Endothelial cell (in vitro differentiated cells): ENCODE measurements at regions not wholly inside any gene's neighbourhood (a gene's known extent, or its start where the extent isn't known, plus 50 kb on each side); places are given as distances from the start of the nearest gene placed in this dataset.

Experiments used
- DNase-seq: peaks from one replicate; pipeline ENCODE4 v3.0.0; 2021; ENCODE audit warnings: low spot score
- H3K27ac Mint-ChIP-seq: one replicate; pipeline ENCODE4 v1.8.0; 2021; ENCODE audit warnings: mixed read lengths, inconsistent platforms; ENCODE audit not compliant: unreplicated experiment
- H3K27me3 Mint-ChIP-seq: one replicate; pipeline ENCODE4 v1.8.0; 2021; ENCODE audit warnings: mild to moderate bottlenecking, moderate library complexity, mixed read lengths, inconsistent platforms; ENCODE audit not compliant: unreplicated experiment
- H3K36me3 Mint-ChIP-seq: one replicate; pipeline ENCODE4 v1.8.0; 2021; ENCODE audit warnings: mild to moderate bottlenecking, low read depth, mixed read lengths, inconsistent platforms; ENCODE audit not compliant: unreplicated experiment
- H3K4me1 Mint-ChIP-seq: one replicate; pipeline ENCODE4 v1.8.0; 2021; ENCODE audit warnings: mild to moderate bottlenecking, mixed read lengths, inconsistent platforms; ENCODE audit not compliant: unreplicated experiment
- H3K4me3 Mint-ChIP-seq: one replicate; pipeline ENCODE4 v1.8.0; 2021; ENCODE audit warnings: mild to moderate bottlenecking, mixed read lengths, inconsistent platforms; ENCODE audit not compliant: unreplicated experiment
- H3K9me3 Mint-ChIP-seq: one replicate; pipeline ENCODE4 v1.8.0; 2021; ENCODE audit warnings: mixed read lengths, inconsistent platforms; ENCODE audit not compliant: unreplicated experiment
- CTCF ChIP-seq: fragments of 200-600 bp; sonication (generic); IDR thresholded peaks from one replicate; pipeline ENCODE4 v1.5.0; 2021; ENCODE audit warnings: antibody characterized with exemption; ENCODE audit not compliant: unreplicated experiment

GRCh38 chr9:12916042-12916441 is 141.2 kb downstream of the LURAP1L start:
- no peaks in the 10 kb centered on the region for H3K27me3 Mint-ChIP-seq
- no peaks in the 10 kb centered on the region for H3K9me3 Mint-ChIP-seq
- DNase-seq: no peak
- TF ChIP-seq CTCF: no peak
- no peaks in the 10 kb centered on the region for H3K36me3 Mint-ChIP-seq
- H3K27ac Mint-ChIP-seq: no peak overlapping the region
- H3K4me1 Mint-ChIP-seq: no peaks in the 10 kb centered on the region
- H3K4me3 Mint-ChIP-seq: no peak overlapping the region

GRCh38 chr9:12920437-12920836 is 145.6 kb downstream of the LURAP1L start:
- H3K36me3 Mint-ChIP-seq: no peaks in the 10 kb centered on the region
- H3K4me3 Mint-ChIP-seq: no peak overlapping the region
- H3K27ac Mint-ChIP-seq: no peak overlapping the region
- H3K9me3 Mint-ChIP-seq: no peaks in the 10 kb centered on the region
- no peak for TF ChIP-seq CTCF
- H3K27me3 Mint-ChIP-seq: no peaks in the 10 kb centered on the region
- no peaks in the 10 kb centered on the region for H3K4me1 Mint-ChIP-seq
- no peak for DNase-seq

- Mint-ChIP-seq H3K27me3 (no peaks in the 10 kb centered on the region), H3K9me3 (no peaks in the 10 kb centered on the region), H3K27ac (no peak overlapping the region), H3K4me1 (no peaks in the 10 kb centered on the region), H3K4me3 (no peak overlapping the region), H3K36me3 (no peaks in the 10 kb centered on the region)
- no peak for TF ChIP-seq CTCF
- no peak for DNase-seq
Observed at GRCh38 chr9:12921621-12922020, 146.8 kb downstream of the LURAP1L start.

- DNase-seq: no peak
- Mint-ChIP-seq H3K27me3 (no peaks in the 10 kb centered on the region), H3K4me1 (no peaks in the 10 kb centered on the region), H3K36me3 (no peaks in the 10 kb centered on the region), H3K27ac (no peak overlapping the region), H3K4me3 (no peak overlapping the region), H3K9me3 (no peaks in the 10 kb centered on the region)
- TF ChIP-seq CTCF: no peak
Observed at GRCh38 chr9:12922224-12922866, 147.5 kb downstream of the LURAP1L start.

- Mint-ChIP-seq H3K4me1 (peaks cover 3% of the 10 kb centered on the region), H3K36me3 (no peaks in the 10 kb centered on the region), H3K27me3 (no peaks in the 10 kb centered on the region), H3K4me3 (no peak overlapping the region), H3K27ac (no peak overlapping the region), H3K9me3 (no peaks in the 10 kb centered on the region)
- no peak for DNase-seq
- TF ChIP-seq CTCF: no peak
Observed at GRCh38 chr9:12923468-12924009, 148.7 kb downstream of the LURAP1L start.
